ENCODE measurements at regions not wholly inside any gene's neighbourhood (a gene's known extent, or its start where the extent isn't known, plus 50 kb on each side); places are given as distances from the start of the nearest gene placed in this dataset.
"Not testable (repeated sequence)": the region's sequence is repeated elsewhere in the genome, so short reads cannot be mapped to it uniquely, and the experiment has no call there.

DNA sequence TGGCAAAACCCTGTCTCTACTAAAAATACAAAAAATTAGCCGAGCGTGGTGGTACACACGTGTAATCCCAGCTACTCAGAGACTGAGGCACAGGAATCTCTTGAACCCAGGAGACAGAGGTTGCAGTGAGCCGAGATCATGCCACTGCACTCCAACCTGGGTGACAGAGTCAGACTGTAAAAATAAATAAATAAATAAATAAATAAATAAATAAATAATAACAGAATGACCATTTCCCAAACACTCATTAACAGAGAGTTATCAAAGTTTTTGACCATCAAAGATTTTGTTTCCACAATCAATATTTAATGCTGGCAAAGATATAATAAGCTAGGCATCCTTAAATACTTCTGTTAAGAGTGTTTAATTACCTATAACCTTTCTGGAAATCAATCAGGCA lies 299.4 kb downstream of the KCTD12 start:
- no peak for DNase-seq (ENCODE audit: extremely low read depth in 1 of 11, low read depth in 9 of 11, low spot score in 4 of 11)

DNA sequence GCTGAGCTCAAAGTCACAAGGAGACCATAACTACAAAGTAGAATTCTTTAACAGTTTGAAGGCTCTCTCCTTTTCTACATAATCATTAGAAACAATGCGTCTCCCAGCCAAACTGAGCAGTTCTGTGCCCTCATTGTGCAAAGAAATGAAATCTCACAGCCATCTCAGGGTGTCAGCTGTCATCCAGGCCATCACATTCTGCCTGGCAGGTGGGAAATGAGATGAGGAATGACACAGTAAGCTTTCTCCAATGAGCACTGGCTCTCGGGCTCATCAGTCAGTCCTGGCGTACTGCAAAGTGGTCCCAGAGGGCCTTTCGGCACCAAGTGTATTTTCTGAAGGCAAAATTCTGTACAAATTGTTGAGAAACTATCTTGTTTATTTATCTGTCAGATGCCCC lies 306.5 kb downstream of the KCTD12 start:
- DNase-seq (ENCODE audit: extremely low read depth in 1 of 11, low read depth in 9 of 11, low spot score in 4 of 11), result no peak

DNA sequence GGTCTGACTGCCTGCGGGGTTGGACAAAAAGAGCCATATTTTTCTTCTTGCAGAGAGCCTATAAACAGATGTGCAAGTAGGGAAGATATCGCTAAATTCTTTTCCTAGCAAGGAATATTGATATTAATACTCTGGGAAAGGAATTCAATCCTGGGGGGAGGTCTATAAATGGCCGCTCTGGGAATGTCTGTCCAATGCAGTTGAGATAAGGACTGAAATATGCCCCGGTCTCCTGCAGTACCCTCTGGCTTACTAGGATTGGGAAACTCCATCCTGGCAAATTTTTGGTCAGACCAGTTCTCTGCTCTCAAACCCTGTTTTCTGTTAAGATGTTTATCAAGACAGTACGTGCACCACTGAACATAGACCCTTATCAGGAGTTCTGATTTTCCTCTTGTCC lies 310.6 kb downstream of the KCTD12 start:
- not testable (repeated sequence) for DNase-seq (ENCODE audit: extremely low read depth in 1 of 11, low read depth in 9 of 11, low spot score in 4 of 11)

DNA sequence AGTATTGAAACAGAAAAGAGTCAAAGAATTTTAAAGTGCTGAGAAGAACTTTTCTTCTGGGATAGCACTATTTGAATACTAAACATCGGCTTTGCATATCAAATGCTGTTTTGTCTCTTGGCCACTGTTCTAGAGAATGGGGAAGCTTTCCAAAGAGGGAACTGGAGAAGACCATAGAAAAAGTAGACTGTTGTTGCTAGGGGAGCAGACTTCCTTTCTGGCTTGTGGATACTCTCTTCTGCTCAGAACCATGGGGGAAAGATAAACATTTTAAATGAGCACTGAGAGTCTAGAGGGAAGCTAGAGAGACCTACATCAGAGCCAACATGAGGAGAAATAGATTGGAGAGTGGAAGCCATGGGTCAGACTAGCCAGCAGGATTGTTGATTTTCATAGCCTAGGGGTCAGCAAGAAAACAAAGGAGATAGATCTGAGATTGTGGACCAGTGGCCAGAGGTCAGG lies 315.7 kb downstream of the KCTD12 start:
- no peak for DNase-seq (ENCODE audit: extremely low read depth in 1 of 11, low read depth in 9 of 11, low spot score in 4 of 11)

DNA sequence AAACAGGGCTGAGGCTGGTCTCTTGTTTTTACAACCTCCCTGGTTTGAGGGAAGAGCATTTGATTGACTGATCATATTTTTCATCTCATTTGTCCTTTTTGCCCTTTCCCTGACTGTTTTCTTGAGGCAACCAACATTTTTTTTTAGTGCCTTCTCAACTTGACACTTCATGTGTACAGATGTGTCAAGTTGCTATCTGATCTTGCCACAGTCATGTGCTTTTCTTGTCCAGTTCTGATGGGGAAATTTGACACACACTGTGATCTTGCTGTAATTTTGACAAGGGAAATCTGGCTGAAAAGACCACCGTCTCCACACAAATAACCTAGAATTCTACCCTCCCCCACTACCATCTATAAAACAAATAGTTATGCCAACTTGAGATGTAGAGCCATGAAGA lies 329.6 kb downstream of the KCTD12 start:
- DNase-seq (ENCODE audit: extremely low read depth in 1 of 11, low read depth in 9 of 11, low spot score in 4 of 11), result peak in 1 of 11 donors; percentile 3

DNA sequence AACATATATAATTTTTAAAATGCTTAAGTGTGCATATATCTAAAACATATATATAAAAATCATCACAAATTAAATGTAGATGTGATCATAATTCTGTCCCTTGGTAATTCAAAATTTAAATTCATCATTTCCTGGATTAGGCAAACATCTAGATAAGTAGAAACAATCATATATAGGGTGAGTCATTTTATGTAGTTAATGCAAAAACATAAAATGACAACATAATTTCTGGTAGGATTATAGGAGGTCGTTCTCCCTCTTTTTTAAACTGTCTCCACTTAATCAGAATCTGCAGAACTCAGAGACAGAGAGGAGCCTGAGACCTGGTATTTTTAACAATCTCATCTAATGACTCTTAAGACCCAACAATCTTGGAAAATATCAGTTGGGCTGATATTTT lies 333.4 kb downstream of the KCTD12 start:
- DNase-seq (ENCODE audit: extremely low read depth in 1 of 11, low read depth in 9 of 11, low spot score in 4 of 11), result no peak

DNA sequence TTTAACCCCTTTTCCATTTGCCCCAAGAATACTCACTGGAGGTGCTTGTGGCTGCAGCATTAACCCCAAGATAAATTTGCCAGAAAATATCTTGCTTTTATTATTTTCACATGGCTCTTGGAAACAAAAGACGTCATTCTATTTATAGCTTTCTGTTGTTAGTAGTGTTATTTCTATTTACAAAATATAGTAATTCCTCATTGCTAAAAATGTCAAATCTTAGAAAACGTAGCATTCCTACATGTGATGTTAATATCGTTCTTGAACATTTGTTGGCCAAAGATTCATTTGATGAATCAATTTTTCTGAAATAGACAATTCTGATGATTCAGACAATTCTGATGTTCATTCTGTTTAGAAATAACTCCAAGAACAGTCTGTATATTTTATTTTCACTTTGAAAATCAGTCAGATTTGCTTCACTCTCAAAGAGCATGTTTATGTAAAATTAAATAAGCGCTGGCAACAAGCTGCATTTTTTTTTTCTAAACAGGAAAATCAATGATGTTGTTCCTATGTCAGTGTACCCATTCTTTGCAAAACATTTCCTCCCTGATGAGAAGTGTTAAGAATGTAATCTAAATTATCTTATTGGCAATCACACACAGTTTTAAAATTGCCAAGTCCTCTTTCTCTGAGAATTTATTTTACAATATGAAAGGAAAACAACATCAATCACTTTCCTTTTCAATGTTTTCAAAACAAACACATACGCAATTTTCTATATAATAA lies 334.0 kb downstream of the KCTD12 start:
- DNase-seq (ENCODE audit: extremely low read depth in 1 of 11, low read depth in 9 of 11, low spot score in 4 of 11), result no peak

DNA sequence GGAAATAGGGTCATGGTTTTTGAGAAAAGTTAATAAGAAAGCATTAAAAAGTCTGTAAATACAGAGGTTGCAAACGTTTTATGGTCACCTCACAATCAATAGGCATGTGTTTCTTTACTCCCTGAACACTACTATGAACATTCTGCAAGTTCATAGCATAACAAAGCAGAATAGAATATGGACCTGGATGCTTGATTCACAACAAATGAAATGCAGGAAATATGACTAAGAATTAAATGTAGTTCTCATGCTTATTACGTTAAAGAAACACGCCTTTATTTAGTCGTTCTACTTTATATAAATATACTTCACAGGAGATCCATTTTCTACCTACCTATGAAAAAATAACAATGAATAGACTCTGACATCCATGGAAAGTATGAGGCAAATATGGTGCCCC lies 344.0 kb downstream of the KCTD12 start:
- DNase-seq (ENCODE audit: extremely low read depth in 1 of 11, low read depth in 9 of 11, low spot score in 4 of 11), result no peak

DNA sequence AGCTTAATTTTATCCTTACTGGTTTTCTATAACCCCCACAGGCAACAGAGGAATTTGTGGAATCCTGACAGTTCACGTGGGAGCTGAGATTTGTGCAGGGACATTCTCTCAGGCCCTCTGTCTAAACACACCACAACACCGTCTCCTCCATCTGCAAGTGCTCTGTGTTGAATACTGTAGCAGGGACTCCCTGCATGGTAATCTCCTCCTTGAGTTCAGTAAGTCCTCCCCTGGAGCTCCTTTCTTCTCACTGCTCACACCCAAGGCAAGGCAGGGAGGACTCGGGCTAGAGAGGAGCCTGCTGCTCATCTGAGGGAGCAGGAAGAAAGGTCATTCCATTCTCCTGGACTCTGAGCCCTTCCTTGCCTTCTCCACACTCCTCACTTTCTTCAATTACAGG lies 348.2 kb downstream of the KCTD12 start:
- DNase-seq (ENCODE audit: extremely low read depth in 1 of 11, low read depth in 9 of 11, low spot score in 4 of 11), result no peak

DNA sequence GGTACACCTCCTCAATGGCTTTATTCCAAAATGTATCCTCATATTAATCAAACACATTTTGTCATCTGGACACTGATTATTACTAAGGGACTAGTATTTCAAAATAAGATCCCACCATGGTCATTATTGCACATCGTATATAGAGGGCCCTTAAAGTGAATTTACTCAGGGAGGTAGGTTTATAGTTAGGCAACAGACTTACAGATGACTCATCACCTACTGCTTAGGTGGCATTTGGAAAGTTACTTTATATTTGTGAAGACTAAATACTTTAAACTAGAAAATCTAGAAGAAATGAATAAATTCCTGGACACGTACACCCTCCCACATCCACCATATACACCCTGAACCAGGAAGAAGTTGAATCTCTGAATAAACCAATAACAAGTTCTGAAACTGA lies 353.0 kb downstream of the KCTD12 start:
- DNase-seq (ENCODE audit: extremely low read depth in 1 of 11, low read depth in 9 of 11, low spot score in 4 of 11), result no peak

DNA sequence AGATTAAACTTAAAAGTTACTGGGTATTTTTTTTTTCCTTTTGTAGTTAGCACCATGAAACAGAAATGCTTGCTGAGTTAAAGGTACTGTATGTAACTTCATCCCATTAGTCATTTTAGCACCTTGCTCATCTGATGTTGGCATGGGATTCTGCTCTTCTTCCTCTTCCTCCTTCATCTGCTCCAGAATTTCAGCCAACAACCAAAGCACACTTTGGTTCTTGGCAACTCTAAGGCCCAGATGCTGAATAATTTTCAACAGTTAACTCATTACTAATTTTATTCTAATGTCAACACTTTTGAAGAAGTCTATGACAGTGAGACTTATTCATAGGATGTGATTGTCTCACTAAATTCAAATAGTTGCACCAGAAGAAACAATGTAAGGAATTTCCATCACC lies 359.2 kb downstream of the KCTD12 start:
- no peak for DNase-seq (ENCODE audit: extremely low read depth in 1 of 11, low read depth in 9 of 11, low spot score in 4 of 11)

DNA sequence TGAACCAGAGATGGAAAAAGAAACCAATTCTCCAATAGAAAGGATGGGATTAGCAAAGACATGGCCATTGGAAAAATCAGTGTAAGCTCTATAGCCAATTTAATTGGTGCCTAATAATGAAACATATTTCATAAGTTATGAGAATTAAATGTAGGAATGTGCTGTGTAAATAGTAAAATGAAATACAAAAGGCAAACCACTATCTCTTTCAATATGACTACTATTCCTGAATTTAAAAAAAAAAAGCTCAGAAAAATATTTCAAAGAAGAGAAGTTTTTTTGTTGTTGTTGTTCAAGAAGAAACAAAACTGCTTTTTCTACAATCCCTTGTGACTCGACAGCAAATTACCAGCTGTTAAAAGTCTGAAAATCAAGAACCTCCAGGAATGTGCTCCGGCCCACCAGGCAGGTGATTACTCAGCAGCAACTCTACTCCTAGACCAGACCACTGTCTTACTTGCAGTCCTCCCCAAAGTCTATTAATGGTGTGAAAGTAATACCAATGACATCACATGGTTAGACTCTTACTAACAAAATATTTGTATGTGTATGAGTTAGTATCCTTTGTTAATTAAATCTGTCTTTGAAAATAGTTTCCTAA lies 362.4 kb downstream of the KCTD12 start:
- DNase-seq (ENCODE audit: extremely low read depth in 1 of 11, low read depth in 9 of 11, low spot score in 4 of 11), result peak in 1 of 11 donors; percentile 3

DNA sequence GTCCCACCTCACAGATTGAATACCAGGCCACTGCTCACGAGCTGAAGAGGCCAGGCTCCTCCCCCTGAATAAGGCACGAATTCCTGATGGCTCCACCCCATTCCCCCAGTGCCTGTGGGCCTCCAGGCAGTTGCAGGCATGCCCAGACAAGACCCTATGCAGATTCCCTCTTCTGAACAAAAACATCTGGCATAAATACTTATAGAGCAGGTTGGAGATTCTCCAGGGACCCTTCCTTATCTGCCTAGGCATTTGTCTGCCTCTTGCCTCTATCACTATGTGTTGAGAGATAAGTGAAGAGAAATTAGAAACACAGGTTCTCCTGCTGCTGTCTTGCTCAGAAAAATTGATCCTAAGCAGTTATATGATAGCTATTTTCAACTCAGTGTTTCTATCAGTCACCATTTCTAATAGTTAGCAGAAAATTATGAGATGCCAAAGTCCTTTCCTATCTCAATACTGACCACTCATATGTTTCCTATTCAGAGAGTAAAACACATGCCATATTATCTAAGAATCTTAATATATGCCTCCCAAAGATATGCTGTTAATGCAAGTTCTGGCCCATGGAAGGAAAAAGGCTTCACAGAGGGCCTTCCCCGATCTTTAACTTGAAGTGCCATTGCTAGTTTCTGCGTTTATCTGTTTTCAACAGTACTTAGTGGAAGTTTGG lies 364.0 kb downstream of the KCTD12 start:
- DNase-seq (ENCODE audit: extremely low read depth in 1 of 11, low read depth in 9 of 11, low spot score in 4 of 11), result no peak

DNA sequence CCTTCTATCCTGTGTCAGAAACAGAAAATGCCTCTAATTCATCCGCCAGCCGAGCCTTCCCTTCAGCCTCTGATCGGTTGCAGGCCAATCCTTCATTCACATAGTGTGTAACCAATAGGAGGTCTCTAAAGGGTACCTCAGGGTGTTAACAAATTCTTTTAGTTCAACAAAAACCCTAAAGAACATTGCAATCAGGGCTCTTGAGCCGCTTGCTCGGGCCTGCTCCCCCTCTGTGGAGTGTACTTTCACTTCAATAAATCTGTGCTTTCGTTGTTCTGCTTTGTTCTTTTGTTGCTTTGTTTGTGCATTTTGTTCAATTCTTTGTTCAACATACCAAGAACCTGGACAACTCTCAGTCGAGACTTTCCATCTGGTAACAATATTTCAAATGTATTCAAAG lies 366.5 kb downstream of the KCTD12 start:
- DNase-seq (ENCODE audit: extremely low read depth in 1 of 11, low read depth in 9 of 11, low spot score in 4 of 11), result no peak

DNA sequence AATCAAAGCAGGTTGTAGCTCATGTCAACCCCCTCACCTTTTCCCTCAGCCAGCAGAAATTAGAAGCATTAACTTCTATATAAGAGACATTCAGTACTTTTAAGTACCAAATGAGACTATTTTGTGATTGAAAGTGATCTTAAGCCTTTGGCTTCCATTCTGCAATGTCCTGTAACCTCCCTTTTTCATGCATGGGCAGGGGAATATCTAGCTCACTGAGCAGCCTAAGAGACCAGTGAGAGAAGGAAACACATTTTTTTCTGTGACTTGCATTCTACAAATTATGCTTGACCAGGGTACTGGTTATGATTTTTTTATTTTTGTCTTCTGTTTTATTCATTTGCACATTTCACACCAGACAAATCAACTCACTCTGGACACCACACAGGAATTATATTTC lies 369.6 kb downstream of the KCTD12 start:
- no peak for DNase-seq (ENCODE audit: extremely low read depth in 1 of 11, low read depth in 9 of 11, low spot score in 4 of 11)

DNA sequence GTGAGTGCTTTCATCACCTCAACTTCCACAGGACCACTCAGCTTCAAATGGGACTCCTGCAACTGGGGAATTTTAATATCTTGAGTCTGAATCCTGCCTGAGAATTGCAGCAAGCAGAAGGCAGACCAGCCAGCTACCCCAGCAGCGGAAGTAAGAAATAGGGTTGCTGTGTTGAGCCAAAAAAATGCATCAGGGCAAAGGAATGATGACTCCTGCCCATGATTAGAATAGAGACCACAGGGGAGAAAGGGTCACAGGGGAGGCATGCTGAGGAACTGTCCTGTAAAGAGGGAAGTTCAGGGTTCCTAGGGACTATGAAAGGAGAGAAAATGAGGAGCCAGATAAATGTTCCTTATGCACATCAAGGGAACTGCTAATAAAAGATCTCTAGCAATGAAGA lies 370.2 kb downstream of the KCTD12 start:
- no peak for DNase-seq (ENCODE audit: extremely low read depth in 1 of 11, low read depth in 9 of 11, low spot score in 4 of 11)

DNA sequence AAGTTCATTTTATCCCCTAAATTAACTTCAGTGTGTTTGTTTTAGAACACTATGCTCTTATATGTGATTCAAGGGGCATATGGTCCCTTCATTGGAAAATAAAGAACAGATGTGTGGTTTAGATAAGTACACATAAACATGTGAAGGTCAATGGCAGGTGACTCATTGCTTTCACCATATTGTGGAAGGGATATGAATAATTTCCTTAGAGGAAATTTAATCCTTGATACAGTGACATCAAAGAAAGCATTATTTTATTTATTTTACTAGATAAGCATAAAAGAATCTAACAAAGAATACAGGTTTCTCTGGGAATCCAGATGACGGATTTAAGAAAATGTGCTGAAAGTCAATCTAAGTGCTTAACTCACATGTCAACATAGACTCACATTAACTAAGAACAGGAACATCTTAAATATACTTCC lies 373.5 kb downstream of the KCTD12 start:
- no peak for DNase-seq (ENCODE audit: extremely low read depth in 1 of 11, low read depth in 9 of 11, low spot score in 4 of 11)

DNA sequence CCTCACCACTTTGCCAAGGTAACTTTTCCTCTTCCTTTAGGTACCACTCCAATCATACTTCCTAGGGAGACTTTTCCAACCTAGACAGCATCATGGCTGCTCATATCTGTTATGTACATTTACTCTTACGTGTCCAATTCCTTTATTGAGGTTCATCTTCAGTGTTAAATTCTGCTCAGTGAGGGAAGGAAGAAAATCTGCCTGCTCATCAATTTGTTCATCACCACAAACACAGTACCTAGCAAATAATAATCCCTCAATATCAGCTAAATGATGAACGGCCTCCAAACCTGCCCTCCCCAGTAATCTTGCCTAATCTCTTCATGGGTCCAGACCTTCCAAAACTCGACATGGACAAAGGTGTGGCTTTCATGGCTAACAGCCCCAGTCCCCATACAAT lies 380.8 kb downstream of the KCTD12 start:
- DNase-seq (ENCODE audit: extremely low read depth in 1 of 11, low read depth in 9 of 11, low spot score in 4 of 11), result no peak

DNA sequence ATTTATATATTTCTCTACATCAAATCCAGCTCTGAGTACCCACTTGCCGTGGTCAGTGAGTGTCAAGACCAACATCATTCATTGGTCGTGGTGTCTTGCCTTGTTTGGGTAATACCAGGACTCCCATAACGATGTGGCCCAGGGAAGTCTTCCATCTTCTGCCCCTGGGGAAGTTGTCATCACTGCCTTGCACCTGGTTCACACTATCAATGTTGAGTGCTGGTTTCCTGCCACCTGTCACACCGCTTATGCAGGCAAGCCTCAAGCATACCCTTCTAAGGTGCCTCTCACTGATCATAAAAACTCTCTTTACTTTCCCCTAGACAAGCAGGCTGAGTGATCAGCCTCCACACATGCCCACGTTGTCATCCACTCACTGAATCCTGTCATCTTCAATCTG lies 382.4 kb downstream of the KCTD12 start:
- no peak for DNase-seq (ENCODE audit: extremely low read depth in 1 of 11, low read depth in 9 of 11, low spot score in 4 of 11)

DNA sequence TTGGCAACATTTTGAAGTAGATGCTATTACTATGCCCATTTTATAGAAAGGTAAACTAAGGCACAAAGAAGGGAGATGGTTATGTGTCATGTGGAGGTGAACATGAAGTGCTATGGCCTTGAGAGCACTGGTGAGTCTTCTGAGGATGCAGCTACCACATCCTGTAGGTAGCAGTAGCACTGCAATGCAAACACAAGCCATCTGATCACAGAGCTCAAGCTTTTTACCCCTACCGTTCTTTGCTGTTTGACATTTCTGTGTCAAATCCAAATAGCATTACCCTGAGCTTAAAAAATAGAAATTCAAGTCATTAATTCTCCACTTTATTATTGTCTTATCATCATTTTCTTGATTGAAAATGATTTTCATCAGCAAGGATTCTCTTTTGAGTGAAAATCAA lies 382.9 kb downstream of the KCTD12 start:
- no peak for DNase-seq (ENCODE audit: extremely low read depth in 1 of 11, low read depth in 9 of 11, low spot score in 4 of 11)

DNA sequence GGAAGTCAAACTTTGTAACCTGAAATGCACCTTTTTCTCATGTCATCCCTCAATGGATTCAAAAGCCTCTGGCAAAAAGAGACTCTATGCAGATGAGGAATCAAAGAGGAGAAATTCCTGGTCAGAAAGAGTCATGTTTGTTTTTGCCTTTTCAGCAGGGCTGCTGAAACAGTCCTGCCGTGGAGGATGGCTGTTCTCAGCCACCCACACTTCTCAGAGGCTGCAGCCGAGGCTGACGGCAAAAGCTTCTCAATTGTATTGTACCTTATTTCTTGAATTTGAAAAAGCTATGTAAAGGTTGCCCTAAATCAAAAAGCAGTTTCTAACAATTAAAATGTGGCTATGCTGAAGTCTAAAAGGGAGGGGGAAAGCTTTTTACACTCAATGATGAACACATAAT lies 385.3 kb downstream of the KCTD12 start:
- DNase-seq (ENCODE audit: extremely low read depth in 1 of 11, low read depth in 9 of 11, low spot score in 4 of 11), result no peak

All from renal cortex interstitium (tissue), 11 donors.